Osteocyte (in vitro differentiated cells): ENCODE measurements at regions not wholly inside any gene's neighbourhood (a gene's known extent, or its start where the extent isn't known, plus 50 kb on each side); places are given as distances from the start of the nearest gene placed in this dataset.

Experiments used
- DNase-seq: peaks from one replicate; pipeline ENCODE4 v3.0.0; 2021; ENCODE audit warnings: mixed read lengths; ENCODE audit not compliant: unreplicated experiment; ENCODE audit errors: extremely low spot score
- H3K27ac Mint-ChIP-seq: one replicate; pipeline ENCODE4 v1.8.0; 2021; ENCODE audit warnings: mild to moderate bottlenecking, mixed read lengths; ENCODE audit not compliant: unreplicated experiment
- H3K27me3 Mint-ChIP-seq: one replicate; pipeline ENCODE4 v1.8.0; 2021; ENCODE audit warnings: mixed read lengths; ENCODE audit not compliant: unreplicated experiment
- H3K36me3 Mint-ChIP-seq: one replicate; pipeline ENCODE4 v1.8.0; 2021; ENCODE audit warnings: mixed read lengths; ENCODE audit not compliant: unreplicated experiment
- H3K4me1 Mint-ChIP-seq: one replicate; pipeline ENCODE4 v1.8.0; 2021; ENCODE audit warnings: mixed read lengths; ENCODE audit not compliant: unreplicated experiment
- H3K4me3 Mint-ChIP-seq: one replicate; pipeline ENCODE4 v1.8.0; 2021; ENCODE audit warnings: mild to moderate bottlenecking, moderate library complexity, mixed read lengths; ENCODE audit not compliant: unreplicated experiment
- H3K9me3 Mint-ChIP-seq: one replicate; pipeline ENCODE4 v1.8.0; 2021; ENCODE audit warnings: mixed read lengths; ENCODE audit not compliant: unreplicated experiment
- CTCF ChIP-seq: fragments of 200-600 bp; sonication (generic); IDR thresholded peaks from 2 replicates; pipeline ENCODE4 v1.5.0; 2021; ENCODE audit warnings: antibody characterized with exemption, mild to moderate bottlenecking, moderate library complexity

- Mint-ChIP-seq H3K9me3 (peaks cover 4% of the 10 kb centered on the region), H3K4me1 (no peaks in the 10 kb centered on the region), H3K4me3 (no peak overlapping the region), H3K27ac (no peak overlapping the region), H3K27me3 (peaks cover 69% of the 10 kb centered on the region), H3K36me3 (no peaks in the 10 kb centered on the region)
- TF ChIP-seq CTCF = no peak
- DNase-seq = no peak
These were observed 65.7 kb downstream of the UNC5CL start for GRCh38 chr6:40973304-40973703.

- Mint-ChIP-seq H3K36me3 (no peaks in the 10 kb centered on the region), H3K9me3 (peaks cover 4% of the 10 kb centered on the region), H3K27me3 (peaks cover 68% of the 10 kb centered on the region), H3K4me1 (no peaks in the 10 kb centered on the region), H3K27ac (no peak overlapping the region), H3K4me3 (no peak overlapping the region)
- DNase-seq = no peak
- no peak for TF ChIP-seq CTCF
These were observed 66.2 kb downstream of the UNC5CL start for GRCh38 chr6:40972814-40973213.

GRCh38 chr6:40972190-40972589, 66.8 kb downstream of the UNC5CL start:
- Mint-ChIP-seq H3K9me3 (peaks cover 4% of the 10 kb centered on the region), H3K4me1 (no peaks in the 10 kb centered on the region), H3K4me3 (no peak overlapping the region), H3K27me3 (peaks cover 61% of the 10 kb centered on the region), H3K27ac (no peak overlapping the region), H3K36me3 (no peaks in the 10 kb centered on the region)
- no peak for DNase-seq
- no peak for TF ChIP-seq CTCF

GRCh38 chr6:40968620-40969164, 70.3 kb downstream of the UNC5CL start:
- no peaks in the 10 kb centered on the region for H3K36me3 Mint-ChIP-seq
- H3K27me3 Mint-ChIP-seq = peaks cover 27% of the 10 kb centered on the region
- DNase-seq = no peak
- H3K9me3 Mint-ChIP-seq = peaks cover 4% of the 10 kb centered on the region
- no peak overlapping the region for H3K4me3 Mint-ChIP-seq
- no peaks in the 10 kb centered on the region for H3K4me1 Mint-ChIP-seq
- no peak overlapping the region for H3K27ac Mint-ChIP-seq
- no peak for TF ChIP-seq CTCF

GRCh38 chr6:40966860-40967259, 72.2 kb downstream of the UNC5CL start:
- H3K27ac Mint-ChIP-seq = no peak overlapping the region
- no peaks in the 10 kb centered on the region for H3K9me3 Mint-ChIP-seq
- no peak overlapping the region for H3K4me3 Mint-ChIP-seq
- TF ChIP-seq CTCF = no peak
- DNase-seq = no peak
- H3K27me3 Mint-ChIP-seq = peaks cover 17% of the 10 kb centered on the region
- H3K4me1 Mint-ChIP-seq = no peaks in the 10 kb centered on the region
- no peaks in the 10 kb centered on the region for H3K36me3 Mint-ChIP-seq
